IMR-90 (cell line): ENCODE measurements at regions not wholly inside any gene's neighbourhood (a gene's known extent, or its start where the extent isn't known, plus 50 kb on each side); places are given as distances from the start of the nearest gene placed in this dataset.

Source experiments
- ATAC-seq: fragments of 200-7000 bp; cut with Tn5 transposase; 2 replicates; pipeline ENCODE4 v1.9.1; 2020; ENCODE audit warnings: low read depth, mild to moderate bottlenecking, moderate library complexity
- BruUV-seq: library from RNA; stranded (reverse); fragments of 400-500 nt; replicated peaks from 2 replicates; lab custom pipeline; 2021; lab: Mats Ljungman, UMichigan
- CTCF ChIA-PET: fragments of 300-600 bp; formaldehyde crosslinking; extraction: SDS; loops from one replicate; lab custom pipeline; 2021; ENCODE audit warnings: antibody characterized with exemption; lab: Yijun Ruan, JAX
- POLR2A ChIA-PET: fragments of 300-600 bp; sonication (Branson Sonifier 250); formaldehyde crosslinking; loops from one replicate; lab custom pipeline; 2022; ENCODE audit warnings: antibody characterized with exemption; ENCODE audit not compliant: unreplicated experiment; lab: Charles Lee
- DNase-seq: peaks from one replicate; pipeline ENCODE4 v3.0.0; 2013
- H2AFZ ChIP-seq: replicated peaks from 2 replicates; pipeline ENCODE3; 2013; ENCODE audit warnings: low read length, mild to moderate bottlenecking; ENCODE audit not compliant: poor library complexity
- H2AK5ac ChIP-seq: 2 replicates; pipeline ENCODE4 v1.6.1; 2013; ENCODE audit warnings: low read depth, low read length, inconsistent platforms
- H2AK9ac ChIP-seq: replicated peaks from 2 replicates; pipeline ENCODE3; 2013; ENCODE audit warnings: mild to moderate bottlenecking, low read depth, low read length, moderate library complexity; ENCODE audit not compliant: poor library complexity
- H2BK120ac ChIP-seq: 2 replicates; pipeline ENCODE4 v1.6.1; 2013; ENCODE audit warnings: low read depth, low read length, inconsistent platforms
- H2BK15ac ChIP-seq: 3 replicates; pipeline ENCODE4 v1.6.1; 2013; ENCODE audit warnings: low read depth, low read length, inconsistent platforms
- H2BK20ac ChIP-seq: 2 replicates; pipeline ENCODE4 v1.6.1; 2013; ENCODE audit warnings: low read depth, mild to moderate bottlenecking, inconsistent platforms, low read length, moderate library complexity
- H2BK5ac ChIP-seq: 2 replicates; pipeline ENCODE4 v1.6.1; 2013; ENCODE audit warnings: mild to moderate bottlenecking, low read depth, low read length, inconsistent platforms; ENCODE audit not compliant: poor library complexity, severe bottlenecking
- H3K14ac ChIP-seq: replicated peaks from 2 replicates; pipeline ENCODE4 v1.6.1; 2013; ENCODE audit warnings: low read depth, low read length, inconsistent platforms
- H3K18ac ChIP-seq: 2 replicates; pipeline ENCODE4 v1.6.1; 2013; ENCODE audit warnings: low read depth, low read length, control low read depth
- H3K23ac ChIP-seq: 2 replicates; pipeline ENCODE4 v1.6.1; 2013; ENCODE audit warnings: low read depth, low read length, inconsistent platforms
- H3K27ac ChIP-seq: 2 replicates; pipeline ENCODE4 v1.5.1; 2013; ENCODE audit warnings: mild to moderate bottlenecking, control low read depth, low read length; ENCODE audit not compliant: insufficient read depth
- H3K27me3 ChIP-seq: 2 replicates; pipeline ENCODE4 v1.6.1; 2013; ENCODE audit warnings: low read length; ENCODE audit not compliant: control insufficient read depth, insufficient read depth
- H3K36me3 ChIP-seq: 2 replicates; pipeline ENCODE4 v1.6.1; 2013; ENCODE audit warnings: low read length, mixed read lengths; ENCODE audit not compliant: control insufficient read depth, insufficient read depth
- H3K4ac ChIP-seq: 2 replicates; pipeline ENCODE4 v1.6.1; 2013; ENCODE audit warnings: low read depth, low read length, inconsistent platforms
- H3K4me1 ChIP-seq: 2 replicates; pipeline ENCODE4 v1.6.1; 2013; ENCODE audit warnings: low read length, mixed read lengths; ENCODE audit not compliant: control insufficient read depth, insufficient read depth
- H3K4me2 ChIP-seq: 2 replicates; pipeline ENCODE4 v1.6.1; 2013; ENCODE audit warnings: low read depth, mild to moderate bottlenecking, control low read depth, low read length, moderate library complexity
- H3K4me3 ChIP-seq: 2 replicates; pipeline ENCODE4 v1.5.1; 2013; ENCODE audit warnings: low read depth, mild to moderate bottlenecking, control low read depth, low read length, moderate library complexity; ENCODE audit not compliant: insufficient read depth
- H3K56ac ChIP-seq: 2 replicates; pipeline ENCODE4 v1.6.1; 2013; ENCODE audit warnings: low read length, inconsistent platforms; ENCODE audit not compliant: insufficient read depth; ENCODE audit errors: extremely low read depth
- H3K79me1 ChIP-seq, 2 experiments: 2 replicates each; pipeline ENCODE4 v1.6.1; 2013; ENCODE audit warnings: low read length in 2 of 2, inconsistent platforms in 1 of 2, low read depth in 1 of 2
- H3K9ac ChIP-seq: 2 replicates; pipeline ENCODE4 v1.6.1; 2013; ENCODE audit warnings: low read depth, low read length, control low read depth
- H3K9me1 ChIP-seq: 2 replicates; pipeline ENCODE4 v1.6.1; 2013; ENCODE audit warnings: low read length, inconsistent platforms; ENCODE audit not compliant: insufficient read depth
- H3K9me3 ChIP-seq: 2 replicates; pipeline ENCODE4 v1.6.1; 2013; ENCODE audit warnings: low read length; ENCODE audit not compliant: control insufficient read depth, insufficient read depth
- H4K20me1 ChIP-seq: 2 replicates; pipeline ENCODE4 v1.6.1; 2013; ENCODE audit warnings: low read length, inconsistent platforms; ENCODE audit not compliant: insufficient read depth
- H4K5ac ChIP-seq: 2 replicates; pipeline ENCODE4 v1.6.1; 2013; ENCODE audit warnings: mild to moderate bottlenecking, low read depth, low read length, control low read depth
- H4K8ac ChIP-seq, 2 experiments: 2 replicates each; pipeline ENCODE4 v1.6.1; 2013; ENCODE audit warnings: low read depth in 2 of 2, low read length in 2 of 2, control low read depth in 1 of 2, inconsistent platforms in 1 of 2
- H4K91ac ChIP-seq: 2 replicates; pipeline ENCODE4 v1.6.1; 2013; ENCODE audit warnings: low read depth, low read length, inconsistent platforms; ENCODE audit not compliant: insufficient read depth
- BHLHE40 ChIP-seq: fragments of 150-350 bp; IDR thresholded peaks from 2 replicates; pipeline ENCODE4 v1.6.1; 2016; ENCODE audit warnings: mild to moderate bottlenecking, low read depth, low read length
- CEBPB ChIP-seq: IDR thresholded peaks from 2 replicates; pipeline ENCODE4 v1.6.1; 2012; ENCODE audit warnings: low read depth, low read length, improper control_type of control experiment
- CHD1 ChIP-seq: IDR thresholded peaks from 2 replicates; pipeline ENCODE4 v1.6.1; 2012; ENCODE audit warnings: low read depth, low read length, improper control_type of control experiment
- CTCF ChIP-seq: conservative IDR thresholded peaks from 2 replicates; pipeline ENCODE4 v1.5.1; 2012; ENCODE audit warnings: mild to moderate bottlenecking, low read depth, low read length, improper control_type of control experiment
- ELK1 ChIP-seq: fragments of 150-350 bp; IDR thresholded peaks from 2 replicates; pipeline ENCODE4 v1.6.1; 2016; ENCODE audit warnings: low read depth, mild to moderate bottlenecking, low read length, moderate library complexity, borderline replicate concordance
- FOS ChIP-seq: fragments of 150-350 bp; IDR thresholded peaks from 2 replicates; pipeline ENCODE4 v1.6.1; 2016; ENCODE audit warnings: low read depth, low read length
- MAFK ChIP-seq: IDR thresholded peaks from 2 replicates; pipeline ENCODE4 v1.6.1; 2012; ENCODE audit warnings: low read depth, low read length, improper control_type of control experiment
- MAZ ChIP-seq: IDR thresholded peaks from 2 replicates; pipeline ENCODE4 v1.6.1; 2012; ENCODE audit warnings: low read depth, mild to moderate bottlenecking, low read length, improper control_type of control experiment, moderate library complexity, borderline replicate concordance
- MXI1 ChIP-seq: IDR thresholded peaks from 2 replicates; pipeline ENCODE4 v1.6.1; 2012; ENCODE audit warnings: low read depth, mild to moderate bottlenecking, low read length, moderate library complexity, borderline replicate concordance
- NFE2L2 ChIP-seq: fragments of 150-350 bp; IDR thresholded peaks from 2 replicates; pipeline ENCODE4 v1.6.1; 2016; ENCODE audit warnings: low read depth, mild to moderate bottlenecking, low read length
- POLR2A ChIP-seq: IDR thresholded peaks from 2 replicates; pipeline ENCODE4 v1.6.1; 2012; ENCODE audit warnings: mild to moderate bottlenecking, low read depth, low read length
- RAD21 ChIP-seq: IDR thresholded peaks from 2 replicates; pipeline ENCODE4 v1.6.1; 2012; ENCODE audit warnings: low read length, improper control_type of control experiment
- RCOR1 ChIP-seq: IDR thresholded peaks from 2 replicates; pipeline ENCODE4 v1.6.1; 2012; ENCODE audit warnings: mild to moderate bottlenecking, low read length, improper control_type of control experiment; ENCODE audit not compliant: insufficient replicate concordance
- RFX5 ChIP-seq: IDR thresholded peaks from 2 replicates; pipeline ENCODE4 v1.8.0; 2012; ENCODE audit warnings: low read depth, mild to moderate bottlenecking, low read length, moderate library complexity
- SMC3 ChIP-seq: fragments of 150-350 bp; IDR thresholded peaks from 2 replicates; pipeline ENCODE4 v1.6.1; 2016; ENCODE audit warnings: low read depth, mild to moderate bottlenecking, antibody characterized with exemption, low read length, moderate library complexity
- USF2 ChIP-seq: fragments of 150-350 bp; IDR thresholded peaks from 2 replicates; pipeline ENCODE4 v1.6.1; 2017; ENCODE audit warnings: mild to moderate bottlenecking, antibody characterized with exemption, low read length, low read depth
- WGBS, 2 experiments: methylation state at CpG; one replicate each; pipeline versions ENCODE4 v1.1.5 to v1.1.7; 2013; ENCODE audit warnings: missing lambda C conversion rate in 2 of 2; ENCODE audit not compliant: insufficient read length in 1 of 2; ENCODE audit errors: extremely low coverage in 2 of 2; 5-methylcytosine and 5-hydroxymethylcytosine counted together
- dilution Hi-C: fragments of 300-500 bp; cut with HindIII; formaldehyde crosslinking; loops from one replicate; pipeline ENCODE4 v1.14.3; 2018; ENCODE audit warnings: low sequenced_read_pairs; ENCODE audit not compliant: unreplicated experiment
- in situ Hi-C: fragments of 300-500 bp; cut with MboI; formaldehyde crosslinking; loops from 3 replicates; pipeline ENCODE4 v1.14.3; 2019; ENCODE audit warnings: low sequenced_read_pairs, inconsistent platforms, mixed read lengths
- intact Hi-C: fragments of 100-400 bp; cut with micrococcal nuclease; formaldehyde crosslinking; loops from 2 replicates; pipeline ENCODE4 v1.10.0; 2022

GRCh38 chr18:39555496-39555895 is 1989.9 kb upstream of the CELF4 start:
- Histone ChIP-seq H3K18ac (no peak overlapping the region), H2AFZ (no peak overlapping the region), H2AK9ac (no peak overlapping the region), H3K14ac (no peak overlapping the region), H2BK5ac (no peak overlapping the region), H3K4me1 (no peaks in the 10 kb centered on the region), H3K56ac (no peak overlapping the region), H4K8ac (no peak overlapping the region), H3K36me3 (no peaks in the 10 kb centered on the region), H2BK120ac (no peak overlapping the region), H3K9me1 (no peaks in the 10 kb centered on the region), H2BK20ac (no peak overlapping the region), H3K4ac (no peak overlapping the region), H3K23ac (no peak overlapping the region), H4K5ac (no peak overlapping the region), H4K91ac (no peak overlapping the region), H3K27me3 (no peaks in the 10 kb centered on the region), H3K4me3 (no peak overlapping the region), H3K4me2 (no peak overlapping the region), H3K79me1 (no peaks in the 10 kb centered on the region), H4K20me1 (no peaks in the 10 kb centered on the region), H3K9ac (no peak overlapping the region), H3K9me3 (no peaks in the 10 kb centered on the region), H2BK15ac (no peak overlapping the region), H2AK5ac (no peak overlapping the region), H3K27ac (no peak overlapping the region)
- dilution Hi-C loops (no loop called here), in situ Hi-C loops (no loop called here), intact Hi-C loops (no loop called here)
- POLR2A ChIA-PET: no interaction called here
- ATAC-seq: no peak
- TF ChIP-seq RCOR1: no peak
- no peak for TF ChIP-seq BHLHE40
- no peak for TF ChIP-seq POLR2A
- TF ChIP-seq ELK1: no peak
- TF ChIP-seq FOS: no peak
- TF ChIP-seq RFX5: no peak
- no peak for TF ChIP-seq MAZ
- no peak for TF ChIP-seq SMC3
- TF ChIP-seq CTCF: no peak
- TF ChIP-seq MAFK: no peak
- TF ChIP-seq CEBPB: no peak
- no peak for TF ChIP-seq CHD1
- no peak for TF ChIP-seq USF2
- TF ChIP-seq RAD21: no peak
- no peak for TF ChIP-seq NFE2L2
- TF ChIP-seq MXI1: no peak
- BruUV-seq: no TSS peak
- WGBS, 2 experiments: no CpG with 5 or more reads among the region's 1 CpG
- CTCF ChIA-PET: no interaction called here
- DNase-seq: no peak
